ENCODE measurements at regions not wholly inside any gene's neighbourhood (a gene's known extent, or its start where the extent isn't known, plus 50 kb on each side); places are given as distances from the start of the nearest gene placed in this dataset.

DNA sequence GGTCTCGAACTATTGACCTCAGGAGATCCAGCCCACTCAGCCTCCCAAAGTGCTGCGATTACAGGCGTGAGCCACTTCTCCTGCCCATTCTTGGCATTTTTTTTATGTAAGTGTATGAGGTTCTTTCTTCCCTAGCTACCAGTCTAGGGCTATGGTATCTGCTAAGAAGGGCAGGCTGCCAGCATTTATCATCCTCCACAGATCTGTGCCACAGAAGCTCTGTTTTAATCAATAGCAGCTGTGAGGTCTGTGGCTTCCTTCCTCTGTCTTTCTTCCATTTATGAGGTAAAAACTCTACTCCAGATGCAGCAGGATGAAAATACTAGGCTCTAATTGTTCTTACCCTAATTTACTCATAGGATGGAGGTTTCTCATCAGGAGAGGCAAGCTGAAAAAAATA is 1382.4 kb upstream of the ADGRB3 start:
- TF ChIP-seq, protein P1, sequence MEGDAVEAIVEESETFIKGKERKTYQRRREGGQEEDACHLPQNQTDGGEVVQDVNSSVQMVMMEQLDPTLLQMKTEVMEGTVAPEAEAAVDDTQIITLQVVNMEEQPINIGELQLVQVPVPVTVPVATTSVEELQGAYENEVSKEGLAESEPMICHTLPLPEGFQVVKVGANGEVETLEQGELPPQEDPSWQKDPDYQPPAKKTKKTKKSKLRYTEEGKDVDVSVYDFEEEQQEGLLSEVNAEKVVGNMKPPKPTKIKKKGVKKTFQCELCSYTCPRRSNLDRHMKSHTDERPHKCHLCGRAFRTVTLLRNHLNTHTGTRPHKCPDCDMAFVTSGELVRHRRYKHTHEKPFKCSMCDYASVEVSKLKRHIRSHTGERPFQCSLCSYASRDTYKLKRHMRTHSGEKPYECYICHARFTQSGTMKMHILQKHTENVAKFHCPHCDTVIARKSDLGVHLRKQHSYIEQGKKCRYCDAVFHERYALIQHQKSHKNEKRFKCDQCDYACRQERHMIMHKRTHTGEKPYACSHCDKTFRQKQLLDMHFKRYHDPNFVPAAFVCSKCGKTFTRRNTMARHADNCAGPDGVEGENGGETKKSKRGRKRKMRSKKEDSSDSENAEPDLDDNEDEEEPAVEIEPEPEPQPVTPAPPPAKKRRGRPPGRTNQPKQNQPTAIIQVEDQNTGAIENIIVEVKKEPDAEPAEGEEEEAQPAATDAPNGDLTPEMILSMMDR (IDR thresholded peaks at IDR 0.05; ENCODE audit: borderline replicate concordance, insufficient read depth, low read depth, low read length): no peak
- H3K4me3 ChIP-seq (ENCODE audit: low read depth, low read length): no peak overlapping the region

DNA sequence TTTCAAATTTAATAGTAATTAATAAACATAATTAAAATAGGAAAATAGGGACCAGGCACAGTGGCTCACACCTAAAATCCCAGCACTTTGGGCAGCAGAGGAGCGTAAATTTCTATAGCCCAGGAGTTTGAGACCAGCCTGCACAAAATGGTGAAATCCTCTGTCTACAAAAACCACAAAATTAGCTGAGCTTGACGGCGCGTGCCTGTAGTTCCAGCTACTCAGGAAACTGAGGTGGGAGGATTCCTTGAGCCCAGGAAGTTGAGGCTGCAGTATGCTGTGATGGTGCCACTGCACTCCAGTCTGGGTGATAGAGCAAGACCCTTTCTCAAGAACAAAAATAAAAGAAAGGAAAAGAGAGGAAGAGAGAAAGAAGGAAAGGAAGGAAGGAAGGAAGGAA is 1387.0 kb upstream of the ADGRB3 start:
- no peak overlapping the region for H3K4me3 ChIP-seq (ENCODE audit: low read depth, low read length)
- TF ChIP-seq, protein P1 (IDR thresholded peaks at IDR 0.05; ENCODE audit: borderline replicate concordance, insufficient read depth, low read depth, low read length): no peak

GRCh38 chr6:67244037-67244436 is 1391.0 kb upstream of the ADGRB3 start:
- no peak overlapping the region for H3K4me3 ChIP-seq (ENCODE audit: low read depth, low read length)
- TF ChIP-seq, protein P1 (IDR thresholded peaks at IDR 0.05; ENCODE audit: borderline replicate concordance, insufficient read depth, low read depth, low read length): no peak

DNA sequence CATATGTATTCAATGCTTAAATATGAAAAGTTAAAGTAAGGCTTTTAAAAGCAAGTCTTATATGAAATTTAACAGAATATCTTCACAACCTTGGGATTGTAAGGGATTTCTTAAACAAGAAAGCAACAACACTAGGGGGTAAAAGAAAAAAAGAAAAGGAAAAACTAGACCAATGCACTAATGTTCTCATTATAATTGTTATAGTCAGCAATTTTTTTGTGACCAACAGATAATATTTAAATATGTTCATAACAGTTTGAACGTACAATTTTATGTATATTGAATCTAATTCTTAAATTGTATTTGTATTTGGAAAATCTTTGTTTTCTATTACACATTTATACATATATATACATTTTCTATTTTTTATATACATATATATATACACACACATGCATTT is 1397.8 kb upstream of the ADGRB3 start:
- TF ChIP-seq, protein P1 (IDR thresholded peaks at IDR 0.05; ENCODE audit: borderline replicate concordance, insufficient read depth, low read depth, low read length): no peak
- H3K4me3 ChIP-seq (ENCODE audit: low read depth, low read length): no peak overlapping the region

- H3K4me3 ChIP-seq (ENCODE audit: low read depth, low read length): no peak overlapping the region
- TF ChIP-seq, protein P1 (IDR thresholded peaks at IDR 0.05; ENCODE audit: borderline replicate concordance, insufficient read depth, low read depth, low read length): no peak
Measured at GRCh38 chr6:67231092-67231491, 1404.0 kb upstream of the ADGRB3 start.

GRCh38 chr6:67224989-67225388 is 1410.1 kb upstream of the ADGRB3 start:
- TF ChIP-seq, protein P1 (IDR thresholded peaks at IDR 0.05; ENCODE audit: borderline replicate concordance, insufficient read depth, low read depth, low read length): no peak
- no peak overlapping the region for H3K4me3 ChIP-seq (ENCODE audit: low read depth, low read length)

- H3K4me3 ChIP-seq (ENCODE audit: low read depth, low read length): no peak overlapping the region
- TF ChIP-seq, protein P1 (IDR thresholded peaks at IDR 0.05; ENCODE audit: borderline replicate concordance, insufficient read depth, low read depth, low read length): no peak
Measured at GRCh38 chr6:67221226-67221625, 1413.9 kb upstream of the ADGRB3 start.

All from GM12875 (cell line).